HG02759 (cell line): ENCODE measurements at regions not wholly inside any gene's neighbourhood (a gene's known extent, or its start where the extent isn't known, plus 50 kb on each side); places are given as distances from the start of the nearest gene placed in this dataset.

ENCODE experiments used
- ATAC-seq: cut with Tn5 transposase; IDR thresholded peaks from one replicate; pipeline ENCODE4 v1.9.1; 2021; ENCODE audit warnings: mild to moderate bottlenecking, moderate library complexity; ENCODE audit not compliant: unreplicated experiment

- ATAC-seq = no peak
Observed at GRCh38 chr4:22336822-22337221, 179.0 kb downstream of the ADGRA3 start.

- ATAC-seq = no peak
Observed at GRCh38 chr4:22334155-22334554, 181.7 kb downstream of the ADGRA3 start.

GRCh38 chr4:22324422-22324821 lies 191.4 kb downstream of the ADGRA3 start:
- ATAC-seq = no peak

- ATAC-seq = no peak
Observed at GRCh38 chr4:22323691-22324090, 192.2 kb downstream of the ADGRA3 start.

GRCh38 chr4:22322996-22323395 lies 192.9 kb downstream of the ADGRA3 start:
- ATAC-seq = no peak

- no peak for ATAC-seq
Observed at GRCh38 chr4:22315628-22316027, 200.2 kb downstream of the ADGRA3 start.

GRCh38 chr4:22313976-22314375 lies 201.9 kb downstream of the ADGRA3 start:
- no peak for ATAC-seq

GRCh38 chr4:22312113-22312512 lies 203.8 kb downstream of the ADGRA3 start:
- no peak for ATAC-seq

GRCh38 chr4:22301253-22301652 lies 214.6 kb downstream of the ADGRA3 start:
- ATAC-seq = no peak

- ATAC-seq = no peak
Observed at GRCh38 chr4:22299678-22300077, 216.2 kb downstream of the ADGRA3 start.

- ATAC-seq = no peak
Observed at GRCh38 chr4:22287631-22288030, 228.2 kb downstream of the ADGRA3 start.

- no peak for ATAC-seq
Observed at GRCh38 chr4:22268350-22269025, 247.4 kb downstream of the ADGRA3 start.

GRCh38 chr4:22264261-22264660 lies 251.6 kb downstream of the ADGRA3 start:
- no peak for ATAC-seq

GRCh38 chr4:22253431-22253830 lies 262.4 kb downstream of the ADGRA3 start:
- no peak for ATAC-seq

- ATAC-seq = no peak
Observed at GRCh38 chr4:22246847-22247246, 269.0 kb downstream of the ADGRA3 start.

GRCh38 chr4:22245294-22245693 lies 270.6 kb downstream of the ADGRA3 start:
- ATAC-seq = no peak

GRCh38 chr4:22241415-22241814 lies 274.5 kb downstream of the ADGRA3 start:
- no peak for ATAC-seq

- no peak for ATAC-seq
Observed at GRCh38 chr4:22240814-22241213, 275.1 kb downstream of the ADGRA3 start.

- ATAC-seq = no peak
Observed at GRCh38 chr4:22238742-22239141, 277.1 kb downstream of the ADGRA3 start.

GRCh38 chr4:22237846-22238494 lies 277.9 kb downstream of the ADGRA3 start:
- ATAC-seq = no peak

- no peak for ATAC-seq
Observed at GRCh38 chr4:22237155-22237751, 278.6 kb downstream of the ADGRA3 start.

GRCh38 chr4:22235698-22236097 lies 280.2 kb downstream of the ADGRA3 start:
- ATAC-seq = no peak
